Natural killer cell treated with Interleukin-12 subunit alpha and Interleukin-12 subunit beta and Interleukin-15 and Interleukin-18, amount 100 ng/mL, for 72 hours (primary cell): ENCODE measurements at regions not wholly inside any gene's neighbourhood (a gene's known extent, or its start where the extent isn't known, plus 50 kb on each side); places are given as distances from the start of the nearest gene placed in this dataset.
"Not testable (repeated sequence)": the region's sequence is repeated elsewhere in the genome, so short reads cannot be mapped to it uniquely, and the experiment has no call there.

Experiments used
- ATAC-seq, 2 donors: fragments of 150-1000 bp; cut with Tn5 transposase in 1 of 2; sonication (Bioruptor Pico), chemical (Tn5 transposase) in 1 of 2; 2 replicates each; pipeline ENCODE4 v1.10.0; 2021
- DNase-seq: peaks from one replicate; pipeline ENCODE4 v3.0.0; 2022; ENCODE audit warnings: low spot score
- H3K27ac Mint-ChIP-seq, 2 donors: 1 replicate in 1 of 2; 2 replicates in 1 of 2; pipeline ENCODE4 v1.8.0; 2022; ENCODE audit warnings: mixed read lengths in 2 of 2, mild to moderate bottlenecking in 1 of 2, moderate library complexity in 1 of 2
- H3K27me3 Mint-ChIP-seq, 2 donors: 1 replicate in 1 of 2; 2 replicates in 1 of 2; pipeline ENCODE4 v1.8.0; 2022; ENCODE audit warnings: mixed read lengths in 2 of 2
- H3K36me3 Mint-ChIP-seq: one replicate; pipeline ENCODE4 v1.8.0; 2022; ENCODE audit warnings: mixed read lengths
- H3K4me1 Mint-ChIP-seq, 2 donors: 1 replicate in 1 of 2; 2 replicates in 1 of 2; pipeline ENCODE4 v1.8.0; 2022; ENCODE audit warnings: low read depth in 2 of 2, mixed read lengths in 2 of 2, mild to moderate bottlenecking in 1 of 2
- H3K4me3 Mint-ChIP-seq: one replicate; pipeline ENCODE4 v1.8.0; 2022; ENCODE audit warnings: mixed read lengths
- H3K9me3 Mint-ChIP-seq: 2 replicates; pipeline ENCODE4 v1.8.0; 2022; ENCODE audit warnings: mixed read lengths

GRCh38 chr15:53013329-53013728 lies 223.2 kb upstream of the ONECUT1 start:
- peaks cover 4% of the 10 kb centered on the region for H3K36me3 Mint-ChIP-seq
- H3K4me3 Mint-ChIP-seq: no peak overlapping the region

DNA sequence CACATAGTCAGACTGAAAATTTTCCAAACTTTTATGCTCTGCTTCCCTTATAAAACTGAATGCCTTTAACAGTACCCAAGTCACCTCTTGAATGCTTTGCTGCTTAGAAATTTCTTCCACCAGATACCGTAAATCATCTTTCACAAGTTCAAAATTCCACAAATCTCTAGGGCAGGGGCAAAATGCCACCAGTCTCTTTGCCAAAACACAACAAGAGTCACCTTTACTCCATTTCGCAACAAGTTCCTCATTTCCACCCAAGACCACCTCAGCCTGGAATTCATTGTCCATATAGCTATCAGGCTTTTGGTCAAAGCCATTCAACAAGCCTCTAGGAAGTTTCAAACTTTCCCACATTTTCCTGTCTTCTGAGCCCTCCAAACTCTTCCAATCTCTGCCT lies 221.6 kb upstream of the ONECUT1 start:
- H3K27me3 Mint-ChIP-seq, DNase-seq, H3K4me1 Mint-ChIP-seq, H3K4me3 Mint-ChIP-seq, ATAC-seq, H3K27ac Mint-ChIP-seq, H3K36me3 Mint-ChIP-seq, H3K9me3 Mint-ChIP-seq: not testable (repeated sequence)

More at GRCh38 chr15:53013329-53013728, 223.2 kb upstream of the ONECUT1 start:
- Mint-ChIP-seq H3K4me1 (no peaks in the 10 kb centered on the region), H3K9me3 (peaks cover 12% of the 10 kb centered on the region), H3K27ac (no peak overlapping the region), H3K27me3 (no peaks in the 10 kb centered on the region)
- no peak for DNase-seq
- no peak for ATAC-seq

DNA sequence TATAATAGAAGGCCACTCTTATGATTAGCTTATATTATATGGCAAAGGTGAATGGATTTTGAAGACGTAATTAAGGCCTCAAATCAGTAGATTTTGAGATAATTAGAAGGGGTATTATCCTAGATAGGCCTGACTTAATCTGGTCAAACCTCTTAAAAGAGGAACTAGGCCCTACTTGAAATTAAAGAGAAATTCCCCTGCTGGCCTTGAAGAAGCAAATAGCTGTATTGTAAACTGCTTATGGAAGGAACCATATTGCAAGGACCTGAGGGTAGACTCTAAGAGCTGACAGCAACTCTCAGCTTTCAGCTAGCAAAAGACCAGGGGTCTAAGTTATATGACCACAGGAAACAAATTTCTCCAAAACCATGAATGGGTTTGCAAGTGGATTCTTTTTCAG lies 219.0 kb upstream of the ONECUT1 start:
- H3K36me3 Mint-ChIP-seq: peaks cover 4% of the 10 kb centered on the region
- no peaks in the 10 kb centered on the region for H3K4me1 Mint-ChIP-seq
- no peak overlapping the region for H3K4me3 Mint-ChIP-seq
- no peak for DNase-seq
- H3K27ac Mint-ChIP-seq: no peak overlapping the region
- peaks cover 6% of the 10 kb centered on the region for H3K9me3 Mint-ChIP-seq
- no peaks in the 10 kb centered on the region for H3K27me3 Mint-ChIP-seq
- no peak for ATAC-seq

GRCh38 chr15:53000409-53000808 lies 210.3 kb upstream of the ONECUT1 start:
- no peak overlapping the region for H3K4me3 Mint-ChIP-seq
- no peak for DNase-seq
- H3K36me3 Mint-ChIP-seq: no peaks in the 10 kb centered on the region
- peaks cover 6% of the 10 kb centered on the region for H3K9me3 Mint-ChIP-seq
- no peaks in the 10 kb centered on the region for H3K4me1 Mint-ChIP-seq
- no peaks in the 10 kb centered on the region for H3K27me3 Mint-ChIP-seq
- ATAC-seq: no peak
- no peak overlapping the region for H3K27ac Mint-ChIP-seq

GRCh38 chr15:52997123-52997522 lies 207.0 kb upstream of the ONECUT1 start:
- ATAC-seq: no peak
- Mint-ChIP-seq H3K9me3 (peaks cover 23% of the 10 kb centered on the region), H3K27me3 (no peaks in the 10 kb centered on the region), H3K27ac (no peak overlapping the region), H3K4me1 (no peaks in the 10 kb centered on the region), H3K4me3 (no peak overlapping the region), H3K36me3 (peaks cover 19% of the 10 kb centered on the region)
- DNase-seq: no peak

GRCh38 chr15:52994290-52994689 lies 204.2 kb upstream of the ONECUT1 start:
- DNase-seq (no peak), ATAC-seq (no peak)
- H3K9me3 Mint-ChIP-seq: peaks cover 23% of the 10 kb centered on the region
- no peak overlapping the region for H3K4me3 Mint-ChIP-seq
- H3K27me3 Mint-ChIP-seq: no peaks in the 10 kb centered on the region
- peaks cover 19% of the 10 kb centered on the region for H3K36me3 Mint-ChIP-seq
- H3K27ac Mint-ChIP-seq: no peak overlapping the region
- no peaks in the 10 kb centered on the region for H3K4me1 Mint-ChIP-seq

DNA sequence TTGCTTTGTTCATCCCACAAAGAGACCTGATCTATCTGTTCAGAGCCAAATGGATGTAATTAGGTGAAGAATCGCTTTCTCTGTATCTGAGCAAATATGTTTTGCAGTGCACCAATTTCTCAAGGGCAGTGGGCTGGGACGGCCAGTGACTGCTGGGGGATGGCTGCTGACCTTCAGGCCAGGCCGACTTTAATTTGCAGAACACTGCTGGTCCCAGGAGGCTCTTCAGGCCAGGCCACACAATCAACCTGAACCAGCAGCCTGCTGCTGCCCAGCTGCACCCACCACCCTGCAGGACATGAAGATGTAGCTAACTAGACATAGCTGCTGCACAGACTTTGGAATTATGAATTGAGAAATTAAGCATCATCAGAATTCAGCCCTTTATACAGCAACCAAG lies 194.4 kb upstream of the ONECUT1 start:
- Mint-ChIP-seq H3K9me3 (no peaks in the 10 kb centered on the region), H3K27ac (no peak overlapping the region), H3K4me1 (peaks cover 4% of the 10 kb centered on the region in 2 donors), H3K4me3 (no peak overlapping the region), H3K27me3 (no peaks in the 10 kb centered on the region), H3K36me3 (no peaks in the 10 kb centered on the region)
- DNase-seq (no peak), ATAC-seq (no peak)

GRCh38 chr15:52980446-52980845 lies 190.3 kb upstream of the ONECUT1 start:
- no peak overlapping the region for H3K4me3 Mint-ChIP-seq

GRCh38 chr15:52976516-52977075 lies 186.5 kb upstream of the ONECUT1 start:
- H3K27me3 Mint-ChIP-seq: peaks cover 0 to 2% of the 10 kb centered on the region in 2 donors

More at GRCh38 chr15:52980446-52980845, 190.3 kb upstream of the ONECUT1 start:
- DNase-seq (no peak), ATAC-seq (no peak)
- Mint-ChIP-seq H3K9me3 (no peaks in the 10 kb centered on the region), H3K27me3 (no peaks in the 10 kb centered on the region), H3K27ac (no peak overlapping the region), H3K36me3 (no peaks in the 10 kb centered on the region), H3K4me1 (peaks cover 4% of the 10 kb centered on the region in 2 donors)

GRCh38 chr15:52975941-52976449 lies 185.9 kb upstream of the ONECUT1 start:
- Mint-ChIP-seq H3K4me3 (no peak overlapping the region), H3K9me3 (no peaks in the 10 kb centered on the region), H3K27ac (no peak overlapping the region), H3K36me3 (no peaks in the 10 kb centered on the region), H3K27me3 (peaks cover 0 to 2% of the 10 kb centered on the region in 2 donors), H3K4me1 (no peaks in the 10 kb centered on the region)
- no peak for ATAC-seq
- DNase-seq: no peak

More at GRCh38 chr15:52976516-52977075, 186.5 kb upstream of the ONECUT1 start:
- Mint-ChIP-seq H3K27ac (no peak overlapping the region), H3K4me1 (peaks cover 4% of the 10 kb centered on the region in 2 donors), H3K36me3 (no peaks in the 10 kb centered on the region), H3K9me3 (no peaks in the 10 kb centered on the region), H3K4me3 (no peak overlapping the region)
- DNase-seq (no peak), ATAC-seq (no peak)

DNA sequence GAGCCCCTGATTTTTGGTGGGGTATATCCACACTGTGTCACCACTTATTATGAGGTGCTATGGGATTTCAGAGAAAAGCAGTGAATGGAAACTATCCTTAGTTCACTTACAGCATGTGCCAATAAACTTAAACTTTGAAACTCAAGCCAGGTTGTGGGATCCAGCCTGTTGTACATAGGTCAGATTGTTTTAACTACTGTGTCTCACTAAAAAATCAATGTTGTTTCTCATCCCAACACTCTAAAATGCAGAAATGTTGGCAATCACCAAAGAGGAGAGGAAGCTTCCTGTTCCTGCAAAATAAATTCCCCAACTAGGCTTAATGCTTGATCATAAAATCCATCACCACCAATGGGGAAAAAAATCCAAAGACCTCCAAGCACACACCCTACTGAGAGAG lies 173.7 kb upstream of the ONECUT1 start:
- no peaks in the 10 kb centered on the region for H3K36me3 Mint-ChIP-seq
- DNase-seq (no peak), ATAC-seq (no peak)
- peaks cover 0 to 15% of the 10 kb centered on the region in 2 donors for H3K27me3 Mint-ChIP-seq
- no peaks in the 10 kb centered on the region for H3K9me3 Mint-ChIP-seq
- no peak overlapping the region for H3K4me3 Mint-ChIP-seq
- H3K27ac Mint-ChIP-seq: no peak overlapping the region
- H3K4me1 Mint-ChIP-seq: no peaks in the 10 kb centered on the region

GRCh38 chr15:52960283-52960682 lies 170.1 kb upstream of the ONECUT1 start:
- H3K9me3 Mint-ChIP-seq: no peaks in the 10 kb centered on the region

GRCh38 chr15:52943746-52944145 lies 153.6 kb upstream of the ONECUT1 start:
- ATAC-seq: no peak
- H3K36me3 Mint-ChIP-seq: no peaks in the 10 kb centered on the region
- H3K9me3 Mint-ChIP-seq: no peaks in the 10 kb centered on the region
- no peaks in the 10 kb centered on the region for H3K27me3 Mint-ChIP-seq
- no peak overlapping the region for H3K4me3 Mint-ChIP-seq
- DNase-seq: no peak
- H3K27ac Mint-ChIP-seq: no peak overlapping the region
- no peaks in the 10 kb centered on the region for H3K4me1 Mint-ChIP-seq

More at GRCh38 chr15:52960283-52960682, 170.1 kb upstream of the ONECUT1 start:
- Mint-ChIP-seq H3K4me3 (no peak overlapping the region), H3K27me3 (peaks cover 0 to 15% of the 10 kb centered on the region in 2 donors), H3K36me3 (no peaks in the 10 kb centered on the region), H3K27ac (no peak overlapping the region), H3K4me1 (no peaks in the 10 kb centered on the region)
- DNase-seq: no peak
- no peak for ATAC-seq

GRCh38 chr15:52936489-52936888 lies 146.4 kb upstream of the ONECUT1 start:
- no peak for DNase-seq
- Mint-ChIP-seq H3K4me1 (no peaks in the 10 kb centered on the region), H3K9me3 (peaks cover 5% of the 10 kb centered on the region), H3K36me3 (no peaks in the 10 kb centered on the region), H3K27me3 (peaks cover 0 to 10% of the 10 kb centered on the region in 2 donors), H3K27ac (no peak overlapping the region), H3K4me3 (no peak overlapping the region)
- ATAC-seq: no peak

DNA sequence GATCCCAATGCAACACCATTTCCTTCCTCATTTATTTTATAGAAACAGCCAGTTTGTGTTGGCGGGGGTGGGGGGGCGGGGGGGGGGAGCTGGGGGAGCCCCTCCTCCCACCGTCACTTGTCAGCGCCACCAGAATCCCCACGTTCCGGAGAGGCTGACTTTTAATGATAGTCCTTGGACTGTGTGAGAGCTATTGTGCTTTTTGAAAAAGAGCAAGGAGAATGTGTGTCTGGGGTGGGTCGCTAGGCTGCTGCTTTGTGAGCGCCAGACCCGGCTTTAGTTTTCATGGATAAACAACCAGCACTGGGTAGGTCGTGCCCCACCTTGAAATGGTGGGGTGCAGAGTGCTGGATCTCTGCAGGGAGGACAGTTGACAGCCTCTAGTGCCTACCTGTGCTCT lies 135.0 kb upstream of the ONECUT1 start:
- Mint-ChIP-seq H3K4me1 (no peaks in the 10 kb centered on the region), H3K9me3 (peaks cover 5% of the 10 kb centered on the region), H3K27ac (no peak overlapping the region), H3K27me3 (peaks cover 2 to 6% of the 10 kb centered on the region in 2 donors), H3K36me3 (no peaks in the 10 kb centered on the region), H3K4me3 (no peak overlapping the region)
- ATAC-seq: no peak
- no peak for DNase-seq
